PC-3 (cell line): ENCODE measurements at regions not wholly inside any gene's neighbourhood (a gene's known extent, or its start where the extent isn't known, plus 50 kb on each side); places are given as distances from the start of the nearest gene placed in this dataset.

ENCODE experiments used
- EZH2 ChIP-seq: fragments of 300-600 bp; sonication (generic); IDR thresholded peaks from one replicate; pipeline ENCODE4 v1.6.1; 2017; ENCODE audit warnings: antibody characterized with exemption, mild to moderate bottlenecking, low read length; ENCODE audit not compliant: unreplicated experiment
- EZH2phosphoT487 ChIP-seq: fragments of 300-600 bp; sonication (generic); IDR thresholded peaks from 2 replicates; pipeline ENCODE4 v1.6.1; 2018; ENCODE audit warnings: mild to moderate bottlenecking, antibody characterized with exemption, low read length, borderline replicate concordance
- TF ChIP-seq, protein P1 (sequence below): fragments of 300-600 bp; sonication (generic); conservative IDR thresholded peaks from 2 replicates; pipeline ENCODE4 v1.5.1; 2017; ENCODE audit warnings: antibody characterized with exemption, low read depth, mild to moderate bottlenecking, low read length

DNA sequence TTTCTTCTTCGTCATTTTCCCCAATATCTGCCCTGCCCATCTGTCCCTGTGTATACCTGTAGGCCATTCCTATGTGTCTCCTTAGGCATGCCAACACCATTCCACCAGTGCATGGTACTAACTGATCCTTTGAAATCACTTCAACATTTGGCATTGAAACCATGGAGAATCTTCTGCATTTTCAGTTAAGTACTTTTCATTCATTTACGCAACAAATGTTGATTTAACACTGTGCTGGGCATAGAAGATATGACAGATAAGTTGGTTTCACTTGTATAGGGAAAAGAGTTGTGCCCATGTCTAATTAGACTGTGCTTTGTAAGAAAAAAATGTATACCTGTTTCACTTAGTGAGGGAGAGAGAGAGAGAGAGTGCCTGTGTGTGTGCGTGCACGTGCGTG, 77.9 kb upstream of the FLT1 start:
- TF ChIP-seq, protein P1, sequence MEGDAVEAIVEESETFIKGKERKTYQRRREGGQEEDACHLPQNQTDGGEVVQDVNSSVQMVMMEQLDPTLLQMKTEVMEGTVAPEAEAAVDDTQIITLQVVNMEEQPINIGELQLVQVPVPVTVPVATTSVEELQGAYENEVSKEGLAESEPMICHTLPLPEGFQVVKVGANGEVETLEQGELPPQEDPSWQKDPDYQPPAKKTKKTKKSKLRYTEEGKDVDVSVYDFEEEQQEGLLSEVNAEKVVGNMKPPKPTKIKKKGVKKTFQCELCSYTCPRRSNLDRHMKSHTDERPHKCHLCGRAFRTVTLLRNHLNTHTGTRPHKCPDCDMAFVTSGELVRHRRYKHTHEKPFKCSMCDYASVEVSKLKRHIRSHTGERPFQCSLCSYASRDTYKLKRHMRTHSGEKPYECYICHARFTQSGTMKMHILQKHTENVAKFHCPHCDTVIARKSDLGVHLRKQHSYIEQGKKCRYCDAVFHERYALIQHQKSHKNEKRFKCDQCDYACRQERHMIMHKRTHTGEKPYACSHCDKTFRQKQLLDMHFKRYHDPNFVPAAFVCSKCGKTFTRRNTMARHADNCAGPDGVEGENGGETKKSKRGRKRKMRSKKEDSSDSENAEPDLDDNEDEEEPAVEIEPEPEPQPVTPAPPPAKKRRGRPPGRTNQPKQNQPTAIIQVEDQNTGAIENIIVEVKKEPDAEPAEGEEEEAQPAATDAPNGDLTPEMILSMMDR: no peak
- TF ChIP-seq EZH2: no peak
- TF ChIP-seq EZH2phosphoT487: no peak
